Activated CD8-positive, alpha-beta memory T cell treated with anti-CD3 and anti-CD28 coated beads for 36 hours (primary cell): ENCODE measurements at regions not wholly inside any gene's neighbourhood (a gene's known extent, or its start where the extent isn't known, plus 50 kb on each side); places are given as distances from the start of the nearest gene placed in this dataset.

Source experiments
- CTCF ChIA-PET: fragments of 350-600 bp; sonication (Branson Sonifier 250); formaldehyde crosslinking; loops from one replicate; lab custom pipeline; 2021; ENCODE audit warnings: antibody characterized with exemption; lab: Charles Lee
- POLR2A ChIA-PET: fragments of 350-600 bp; sonication (Branson Sonifier 250); formaldehyde crosslinking; loops from one replicate; lab custom pipeline; 2021; ENCODE audit warnings: antibody characterized with exemption; lab: Charles Lee

GRCh38 chr5:173716058-173716682, 99.7 kb upstream of the BOD1 start:
- ChIA-PET POLR2A (no interaction called here), CTCF (no interaction called here)

- CTCF ChIA-PET: no interaction called here
- POLR2A ChIA-PET: no interaction called here
Observed at GRCh38 chr5:173717959-173718358, 101.5 kb upstream of the BOD1 start.

- CTCF ChIA-PET: no interaction called here
Observed at GRCh38 chr5:173718469-173718868, 102.0 kb upstream of the BOD1 start.

GRCh38 chr5:173719731-173720082, 103.3 kb upstream of the BOD1 start:
- CTCF ChIA-PET: no interaction called here
- POLR2A ChIA-PET: interaction anchor here (0.5 kb wide), 1 partner anchor 399 kb away, joined by 6 read pairs; no protein-coding TSS in a partner anchor

More at GRCh38 chr5:173718469-173718868, 102.0 kb upstream of the BOD1 start:
- POLR2A ChIA-PET: no interaction called here

GRCh38 chr5:173720286-173720952, 104.0 kb upstream of the BOD1 start:
- CTCF ChIA-PET: no interaction called here
- POLR2A ChIA-PET: no interaction called here

GRCh38 chr5:173720953-173721600, 104.6 kb upstream of the BOD1 start:
- ChIA-PET POLR2A (no interaction called here), CTCF (no interaction called here)

- POLR2A ChIA-PET: no interaction called here
- CTCF ChIA-PET: no interaction called here
Observed at GRCh38 chr5:173721601-173722232, 105.3 kb upstream of the BOD1 start.

GRCh38 chr5:173726846-173727557, 110.6 kb upstream of the BOD1 start:
- ChIA-PET POLR2A (interaction anchor here (0.6 kb wide), 1 partner anchor 28 kb away, joined by 3 read pairs; no protein-coding TSS in a partner anchor), CTCF (interaction anchor here (0.7 kb wide), 2 partner anchors 246 to 269 kb away, joined by 3 read pairs; no protein-coding TSS in a partner anchor)

GRCh38 chr5:173727839-173728778, 111.7 kb upstream of the BOD1 start:
- ChIA-PET CTCF (no interaction called here), POLR2A (no interaction called here)

- CTCF ChIA-PET: no interaction called here
- POLR2A ChIA-PET: no interaction called here
Observed at GRCh38 chr5:173729079-173729765, 112.8 kb upstream of the BOD1 start.

- ChIA-PET POLR2A (no interaction called here), CTCF (no interaction called here)
Observed at GRCh38 chr5:173730632-173731298, 114.3 kb upstream of the BOD1 start.

GRCh38 chr5:173733021-173733420, 116.6 kb upstream of the BOD1 start:
- POLR2A ChIA-PET: no interaction called here
- CTCF ChIA-PET: no interaction called here

GRCh38 chr5:173733425-173733824, 117.0 kb upstream of the BOD1 start:
- ChIA-PET CTCF (no interaction called here), POLR2A (no interaction called here)

- POLR2A ChIA-PET: no interaction called here
- CTCF ChIA-PET: no interaction called here
Observed at GRCh38 chr5:173733831-173734501, 117.5 kb upstream of the BOD1 start.

GRCh38 chr5:173734716-173735115, 118.3 kb upstream of the BOD1 start:
- ChIA-PET POLR2A (no interaction called here), CTCF (no interaction called here)

GRCh38 chr5:173735184-173735583, 118.7 kb upstream of the BOD1 start:
- POLR2A ChIA-PET: no interaction called here
- CTCF ChIA-PET: no interaction called here

GRCh38 chr5:173735691-173736090, 119.2 kb upstream of the BOD1 start:
- CTCF ChIA-PET: no interaction called here
- POLR2A ChIA-PET: no interaction called here
